ENCODE measurements at regions not wholly inside any gene's neighbourhood (a gene's known extent, or its start where the extent isn't known, plus 50 kb on each side); places are given as distances from the start of the nearest gene placed in this dataset.

- FAIRE-seq (no peak), DNase-seq (ENCODE audit: low read depth in 1 of 2, low spot score in 1 of 2) (no peak), ATAC-seq (no peak)
- Histone ChIP-seq H3K4me1 (no peaks in the 10 kb centered on the region), H3K4me2 (no peak overlapping the region), H3K9me3 (no peaks in the 10 kb centered on the region), H3K4me3 (no peak overlapping the region), H3K27ac (no peak overlapping the region)
- ChIA-PET POLR2A (no interaction called here), CTCF (no interaction called here)
- WGBS (ENCODE audit: missing lambda C conversion rate) = 6% methylated on average over 1 of the region's 1 CpG
- TF ChIP-seq HMGXB4 (CRISPR knock-in tag; IDR thresholded peaks at IDR 0.05; ENCODE audit: borderline replicate concordance) (no peak), PHF8 (IDR thresholded peaks at IDR 0.05; ENCODE audit: borderline replicate concordance, low read depth) (no peak), FOSB (CRISPR knock-in tag; IDR thresholded peaks at IDR 0.05) (no peak), CHD2 (IDR thresholded peaks at IDR 0.05; ENCODE audit: low read length, partially characterized antibody) (no peak), ZFP36 (IDR thresholded peaks at IDR 0.05; ENCODE audit: borderline replicate concordance, partially characterized antibody) (no peak), CTCF (IDR thresholded peaks at IDR 0.05) (no peak), USF2 (IDR thresholded peaks at IDR 0.05) (no peak), FOXS1 (CRISPR knock-in tag; IDR thresholded peaks at IDR 0.05) (no peak), NFE2L2 (conservative IDR thresholded peaks at IDR 0.05; ENCODE audit: low read length) (no peak), RARB (CRISPR knock-in tag; IDR thresholded peaks at IDR 0.05) (no peak), ELK1 (IDR thresholded peaks at IDR 0.05; ENCODE audit: low read depth, low read length) (no peak), POLR2AphosphoS2 (conservative IDR thresholded peaks at IDR 0.05; ENCODE audit: low read length) (no peak), ZSCAN20 (CRISPR knock-in tag; IDR thresholded peaks at IDR 0.05) (no peak), TFCP2L1 (CRISPR knock-in tag; IDR thresholded peaks at IDR 0.05) (no peak), MAFK (IDR thresholded peaks at IDR 0.05; ENCODE audit: partially characterized antibody) (no peak), EP300 (IDR thresholded peaks at IDR 0.05) (no peak), HOXB13 (CRISPR knock-in tag; IDR thresholded peaks at IDR 0.05; ENCODE audit: low read depth) (no peak)
These were observed 314.8 kb upstream of the GRM3 start for GRCh38 chr7:86328801-86329433.

GRCh38 chr7:86326847-86327246 is 316.9 kb upstream of the GRM3 start:
- Histone ChIP-seq H3K4me1 (no peaks in the 10 kb centered on the region), H3K9me3 (no peaks in the 10 kb centered on the region), H3K27ac (no peak overlapping the region), H3K4me2 (no peak overlapping the region), H3K4me3 (no peak overlapping the region)
- POLR2A ChIA-PET = no interaction called here
- ATAC-seq = no peak
- TF ChIP-seq KDM1A (IDR thresholded peaks at IDR 0.05; ENCODE audit: low read depth) (no peak), CTCF (IDR thresholded peaks at IDR 0.05) (no peak), RAD21 (conservative IDR thresholded peaks at IDR 0.05 in 1 of 2, IDR thresholded peaks at IDR 0.05 in 1 of 2) (no peak), HOXA7 (CRISPR knock-in tag; IDR thresholded peaks at IDR 0.05) (no peak), TP53 (CRISPR knock-in tag; IDR thresholded peaks at IDR 0.05) (no peak), JUNB (IDR thresholded peaks at IDR 0.05) (no peak), MAX (IDR thresholded peaks at IDR 0.05) (no peak), REST (IDR thresholded peaks at IDR 0.05) (no peak), GATA3 (IDR thresholded peaks at IDR 0.05; ENCODE audit: borderline replicate concordance) (no peak), CHD4 (IDR thresholded peaks at IDR 0.05; ENCODE audit: borderline replicate concordance) (no peak)
- CTCF ChIA-PET = no interaction called here
- no peak for FAIRE-seq
- DNase-seq (ENCODE audit: low read depth in 1 of 2, low spot score in 1 of 2) = no peak

Data from A549 (cell line).